ENCODE measurements at regions not wholly inside any gene's neighbourhood (a gene's known extent, or its start where the extent isn't known, plus 50 kb on each side); places are given as distances from the start of the nearest gene placed in this dataset.

- no peak for DNase-seq (ENCODE audit: low read depth in 1 of 2, low spot score in 1 of 2)
- no peak overlapping the region for H3K27ac ChIP-seq (replicated peaks)
- no peaks in the 10 kb centered on the region for H3K27me3 ChIP-seq (ENCODE audit: insufficient read depth, poor library complexity, severe bottlenecking)
- no peak for TF ChIP-seq REST (IDR thresholded peaks at IDR 0.05; ENCODE audit: insufficient replicate concordance, low read depth)
- no peak overlapping the region for H3K4me3 ChIP-seq (replicated peaks; ENCODE audit: insufficient read depth, low read length)
These were observed 116.9 kb upstream of the SLC1A3 start for GRCh38 chr5:36489505-36489904.

GRCh38 chr5:36491856-36492255 is 114.5 kb upstream of the SLC1A3 start:
- TF ChIP-seq CTCF (IDR thresholded peaks at IDR 0.05; ENCODE audit: insufficient read depth, low read length) (no peak), GABPA (IDR thresholded peaks at IDR 0.05; ENCODE audit: low read depth) (no peak), REST (IDR thresholded peaks at IDR 0.05; ENCODE audit: insufficient replicate concordance, low read depth) (no peak), SPI1 (IDR thresholded peaks at IDR 0.05; ENCODE audit: borderline replicate concordance, low read depth) (no peak), POLR2AphosphoS5 (IDR thresholded peaks at IDR 0.05; ENCODE audit: low read depth) (no peak)
- no peaks in the 10 kb centered on the region for H3K27me3 ChIP-seq (ENCODE audit: insufficient read depth, poor library complexity, severe bottlenecking)
- H3K27ac ChIP-seq (replicated peaks): no peak overlapping the region
- H3K4me3 ChIP-seq (replicated peaks; ENCODE audit: insufficient read depth, low read length): no peak overlapping the region
- no peak for DNase-seq (ENCODE audit: low read depth in 1 of 2, low spot score in 1 of 2)

GRCh38 chr5:36492984-36493654 is 113.3 kb upstream of the SLC1A3 start:
- DNase-seq (ENCODE audit: low read depth in 1 of 2, low spot score in 1 of 2): no peak
- Histone ChIP-seq H3K27me3 (ENCODE audit: insufficient read depth, poor library complexity, severe bottlenecking) (no peaks in the 10 kb centered on the region), H3K4me3 (replicated peaks; ENCODE audit: insufficient read depth, low read length) (no peak overlapping the region), H3K27ac (replicated peaks) (no peak overlapping the region)
- TF ChIP-seq CTCF (IDR thresholded peaks at IDR 0.05; ENCODE audit: insufficient read depth, low read length) (no peak), GABPA (IDR thresholded peaks at IDR 0.05; ENCODE audit: low read depth) (no peak), POLR2AphosphoS5 (IDR thresholded peaks at IDR 0.05; ENCODE audit: low read depth) (no peak), REST (IDR thresholded peaks at IDR 0.05; ENCODE audit: insufficient replicate concordance, low read depth) (no peak), SPI1 (IDR thresholded peaks at IDR 0.05; ENCODE audit: borderline replicate concordance, low read depth) (no peak)

Data from HL-60 (cell line).